NCI-H2171 (cell line): ENCODE measurements at regions not wholly inside any gene's neighbourhood (a gene's known extent, or its start where the extent isn't known, plus 50 kb on each side); places are given as distances from the start of the nearest gene placed in this dataset.

Source experiments
- DNase-seq: peaks from one replicate; lab custom pipeline; 2025; lab: John Stamatoyannopoulos, UW

DNA sequence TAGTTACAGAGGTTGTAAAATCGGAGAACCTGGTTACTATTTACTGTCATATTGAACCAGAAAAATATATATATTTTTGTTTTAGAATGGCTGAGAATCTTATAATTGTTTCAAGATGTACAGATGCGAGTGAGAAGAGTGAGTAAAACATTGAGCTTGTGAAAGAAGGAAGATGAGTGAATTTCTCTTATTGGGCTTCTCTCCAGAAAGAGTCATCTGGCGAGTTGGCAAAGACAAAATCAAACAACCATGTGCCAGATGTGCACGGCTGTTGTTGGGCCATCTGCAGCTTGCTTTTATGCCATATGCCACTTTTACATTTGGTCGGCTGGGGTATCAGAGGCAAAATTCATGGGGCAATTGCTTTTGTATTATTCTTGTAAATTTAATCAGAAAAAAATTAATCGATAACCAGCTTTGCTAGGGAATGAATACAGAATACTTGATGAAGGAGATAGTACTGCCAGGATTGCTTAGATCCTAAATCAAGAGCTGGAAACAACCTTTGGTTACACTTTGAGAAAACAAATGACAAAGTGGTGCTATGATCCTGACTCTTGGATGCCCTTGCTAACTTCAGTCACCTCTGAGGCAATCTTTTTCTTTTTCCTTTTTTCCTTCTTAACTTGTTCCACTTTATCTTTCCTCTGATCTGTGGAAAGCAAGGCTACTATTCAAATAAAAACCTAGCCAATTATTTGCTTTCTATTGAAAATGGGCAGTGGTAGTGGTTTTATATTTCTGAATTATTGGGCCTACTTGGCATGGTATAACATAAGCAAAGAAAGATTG is 97.1 kb upstream of the GRIK2 start:
- DNase-seq, result peak; percentile 84

DNA sequence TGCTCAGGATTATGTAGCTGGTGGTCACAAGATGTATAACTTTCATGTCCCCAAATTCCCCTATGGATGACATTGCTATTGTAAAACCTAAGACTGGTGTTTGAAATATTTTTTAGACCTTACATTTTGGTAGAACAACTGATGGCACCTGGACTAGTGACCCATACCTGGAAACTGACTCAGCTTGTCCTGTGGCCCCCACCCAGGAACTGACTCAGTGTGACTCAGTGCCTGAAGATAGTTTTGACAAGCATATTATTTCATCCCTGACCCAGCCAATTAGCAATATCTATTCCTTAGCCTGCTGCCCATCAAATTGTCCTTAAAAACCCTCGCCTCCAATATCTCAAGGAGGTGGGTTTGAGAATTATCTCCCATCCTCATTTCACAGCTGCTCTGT is 90.9 kb upstream of the GRIK2 start:
- DNase-seq, result no peak

DNA sequence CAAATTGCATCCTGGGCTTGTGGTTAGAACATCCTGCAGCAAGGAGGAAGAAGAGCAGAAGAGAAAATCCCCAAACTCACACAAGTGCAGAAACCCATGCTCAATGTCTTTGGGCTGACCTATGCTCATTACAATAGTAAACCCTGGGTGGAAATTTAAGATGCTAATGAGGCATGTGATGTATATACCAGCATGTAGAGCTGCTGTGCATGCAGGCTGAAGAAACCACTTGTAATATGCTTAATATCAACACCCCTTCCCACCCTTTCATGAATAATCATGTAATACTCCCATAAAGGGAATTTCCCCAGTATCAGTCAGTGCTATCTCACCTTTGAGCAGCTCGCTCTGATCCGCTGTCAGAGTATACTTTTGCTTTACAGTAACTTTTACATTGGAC is 90.0 kb upstream of the GRIK2 start:
- DNase-seq, result no peak

DNA sequence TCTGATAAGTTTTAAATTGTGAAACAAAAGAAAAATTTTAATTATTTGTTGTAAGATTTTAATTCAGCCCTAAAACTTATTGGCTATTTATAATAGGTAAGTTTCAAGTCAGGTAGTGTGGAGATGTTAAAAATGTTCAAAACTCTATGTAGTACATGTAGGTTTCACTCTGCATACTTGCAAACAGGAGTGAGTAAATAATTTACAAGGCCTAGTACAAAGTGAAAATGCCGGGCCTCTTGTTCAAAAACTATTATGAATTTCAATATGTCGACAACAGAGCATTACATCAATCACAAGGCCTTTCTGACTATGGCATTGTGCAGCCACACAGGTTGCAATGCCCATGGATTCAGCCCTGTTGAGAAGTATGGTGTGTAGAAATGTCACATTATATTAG is 80.9 kb upstream of the GRIK2 start:
- DNase-seq, result no peak

DNA sequence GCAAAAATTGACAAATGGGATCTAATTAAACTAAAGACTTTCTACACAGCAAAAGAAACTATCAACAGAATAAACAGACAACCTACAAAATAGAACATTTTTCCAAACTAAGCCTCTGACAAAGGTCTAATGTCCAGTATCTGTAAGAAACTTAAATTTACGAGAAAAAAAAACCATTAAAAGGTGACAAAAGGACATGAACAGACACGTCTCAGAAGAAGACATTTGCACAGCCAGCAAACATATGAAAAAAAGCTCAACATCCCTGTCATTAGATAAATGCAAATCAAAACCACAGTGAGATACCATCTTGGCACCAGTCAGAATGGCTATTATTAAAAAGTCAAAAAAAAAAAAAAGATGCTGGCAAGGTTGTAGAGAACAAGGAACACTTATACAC is 70.6 kb upstream of the GRIK2 start:
- no peak for DNase-seq

DNA sequence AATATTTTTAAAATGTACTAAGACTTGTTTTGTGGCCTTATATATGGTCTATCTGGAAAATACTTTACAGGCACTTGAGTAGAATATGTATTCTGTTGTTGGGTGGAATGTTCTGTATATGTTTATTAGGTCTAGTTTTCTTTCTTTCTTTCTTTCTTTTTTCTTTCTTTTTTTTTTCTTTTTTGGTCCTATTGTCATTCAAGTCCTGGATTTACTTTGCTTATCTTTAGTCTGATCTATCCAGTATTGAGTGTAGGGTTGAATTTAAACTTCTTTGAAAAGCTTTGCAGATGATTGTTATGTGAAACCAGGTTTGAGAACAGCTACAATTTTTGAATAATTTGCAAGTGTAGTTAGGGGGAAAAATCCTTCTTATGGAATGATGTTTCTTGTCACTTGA is 67.1 kb upstream of the GRIK2 start:
- DNase-seq, result no peak

DNA sequence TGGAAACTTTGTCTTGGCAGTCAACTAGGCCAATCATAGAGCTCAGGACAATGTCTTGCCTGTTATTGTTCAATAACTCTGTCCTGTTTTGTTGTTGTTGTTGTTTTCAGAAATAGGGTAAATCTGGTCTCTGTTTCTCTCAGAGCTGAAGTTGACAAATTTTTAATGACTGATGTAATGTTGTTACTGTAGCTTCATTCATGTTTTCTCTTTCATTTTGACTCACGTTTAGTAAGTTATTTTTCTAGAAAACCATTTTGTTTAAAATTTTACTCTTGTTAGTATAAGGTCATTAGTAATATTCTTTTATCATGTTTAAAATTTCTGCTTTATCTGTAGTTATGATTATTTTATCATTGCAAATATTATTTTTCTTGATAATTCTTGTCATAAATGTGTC is 51.6 kb upstream of the GRIK2 start:
- DNase-seq, result no peak
